H1 (cell line): ENCODE measurements at regions not wholly inside any gene's neighbourhood (a gene's known extent, or its start where the extent isn't known, plus 50 kb on each side); places are given as distances from the start of the nearest gene placed in this dataset.

ENCODE experiments used
- CHD7 ChIP-seq: fragments of 300-600 bp; sonication (generic); IDR thresholded peaks from 2 replicates; pipeline ENCODE4 v1.7.1; 2012; ENCODE audit warnings: low read length, moderate library complexity, mild to moderate bottlenecking, inconsistent platforms; ENCODE audit not compliant: insufficient replicate concordance
- MAFK ChIP-seq: IDR thresholded peaks from 2 replicates; pipeline ENCODE4 v1.6.1; 2012; ENCODE audit warnings: low read depth, mild to moderate bottlenecking, improper control_type of control experiment, low read length
- SIRT6 ChIP-seq: IDR thresholded peaks from one replicate; pipeline ENCODE4 v1.7.1; 2012; ENCODE audit warnings: low read length, inconsistent platforms
- SP4 ChIP-seq: IDR thresholded peaks from 2 replicates; pipeline ENCODE4 v1.6.1; 2012; ENCODE audit warnings: low read length, inconsistent platforms
- SUZ12 ChIP-seq: fragments of 200-600 bp; sonication (generic); IDR thresholded peaks from 2 replicates; pipeline ENCODE4 v1.6.1; 2012; ENCODE audit warnings: mild to moderate bottlenecking, inconsistent platforms, low read length, moderate library complexity, mixed read lengths
- TBP ChIP-seq: IDR thresholded peaks from 2 replicates; pipeline ENCODE4 v1.6.1; 2011; ENCODE audit warnings: low read depth, low read length, improper control_type of control experiment
- ZNF274 ChIP-seq: IDR thresholded peaks from 2 replicates; pipeline ENCODE4 v1.7.0; 2012; ENCODE audit warnings: low read length, borderline replicate concordance; ENCODE audit errors: extremely low read depth

GRCh38 chr6:16851044-16851540, 89.8 kb upstream of the ATXN1 start (continued):
- TF ChIP-seq MAFK (no peak), ZNF274 (no peak), SUZ12 (no peak), SIRT6 (no peak), SP4 (no peak), TBP (no peak), CHD7 (no peak)
